HepG2 (cell line): ENCODE measurements at regions not wholly inside any gene's neighbourhood (a gene's known extent, or its start where the extent isn't known, plus 50 kb on each side); places are given as distances from the start of the nearest gene placed in this dataset.

Experiments used
- ATAC-seq: fragments of 200-7000 bp; cut with Tn5 transposase; 3 replicates; pipeline ENCODE4 v1.9.1; 2020; ENCODE audit warnings: mild to moderate bottlenecking, moderate library complexity
- BruUV-seq: library from RNA; stranded (reverse); fragments of 400-500 nt; replicated peaks from 2 replicates; lab custom pipeline; 2021; lab: Mats Ljungman, UMichigan
- CTCF ChIA-PET: fragments of 300-600 bp; formaldehyde crosslinking; extraction: SDS; loops from one replicate; lab custom pipeline; 2021; ENCODE audit warnings: low total read pairs, inconsistent platforms, low intra/inter-chr PET ratio; lab: Yijun Ruan, JAX
- POLR2A ChIA-PET: fragments of 350-600 bp; sonication (Branson Sonifier 250); formaldehyde crosslinking; loops from one replicate; lab custom pipeline; 2020; ENCODE audit warnings: antibody characterized with exemption, inconsistent platforms; lab: Yijun Ruan, JAX
- DNase-seq: peaks from one replicate; pipeline ENCODE4 v3.0.0-alpha.2; 2015; ENCODE audit warnings: low spot score
- FAIRE-seq: peaks from 3 replicates; lab custom pipeline; 2011; peaks lifted over from hg19 to GRCh38; lab: Jason Lieb, UNC
- H2AFZ ChIP-seq: one replicate; pipeline ENCODE4 v1.6.1; 2011; ENCODE audit warnings: low read length, inconsistent platforms
- H3K27ac ChIP-seq: fragments of 300-600 bp; 3 replicates; pipeline ENCODE4 v1.8.0; 2011; ENCODE audit warnings: mixed run types, mild to moderate bottlenecking, mixed read lengths, low read length, inconsistent platforms; ENCODE audit not compliant: insufficient read depth; ENCODE audit errors: extremely low read length
- H3K27me3 ChIP-seq, 2 experiments: fragments of 200-600 bp in 1 of 2; 2 replicates in 1 of 2; 3 replicates in 1 of 2; pipeline versions ENCODE4 v1.6.0 to v1.8.0; 2011; ENCODE audit warnings: low read length in 2 of 2, mild to moderate bottlenecking in 2 of 2, moderate library complexity in 2 of 2, inconsistent platforms in 1 of 2; ENCODE audit not compliant: insufficient read depth in 2 of 2, control insufficient read depth in 1 of 2
- H3K36me3 ChIP-seq, 2 experiments: fragments of 200-600 bp in 1 of 2; replicated peaks in 1 of 2; 2 replicates in 1 of 2; 3 replicates in 1 of 2; pipeline versions ENCODE4 v1.5.1 to v1.8.0; 2011; ENCODE audit warnings: low read length in 2 of 2, inconsistent platforms in 1 of 2; ENCODE audit not compliant: insufficient read depth in 2 of 2, control insufficient read depth in 1 of 2
- H3K4me1 ChIP-seq: 2 replicates; pipeline ENCODE4 v1.5.1; 2012; ENCODE audit warnings: low read length, inconsistent platforms; ENCODE audit not compliant: insufficient read depth
- H3K4me2 ChIP-seq: 2 replicates; pipeline ENCODE4 v1.6.0; 2011; ENCODE audit warnings: low read depth, low read length, inconsistent platforms
- H3K4me3 ChIP-seq, 3 experiments: fragments of 200-600 bp in 1 of 3; sonication (generic), shearing (Covaris generic) in 1 of 3; replicated peaks in 1 of 3; 2 replicates each; pipeline ENCODE4 v1.5.1; 2011 to 2016; ENCODE audit warnings: low read length in 3 of 3, inconsistent platforms in 2 of 3, low read depth in 2 of 3, mild to moderate bottlenecking in 2 of 3, control low read depth in 1 of 3, mixed read lengths in 1 of 3; ENCODE audit not compliant: insufficient read depth in 1 of 3
- H3K79me2 ChIP-seq: one replicate; pipeline ENCODE4 v1.6.1; 2011; ENCODE audit warnings: low read length, inconsistent platforms; ENCODE audit not compliant: insufficient read depth
- H3K9ac ChIP-seq: 2 replicates; pipeline ENCODE4 v1.6.0; 2011; ENCODE audit warnings: mild to moderate bottlenecking, low read depth, low read length, inconsistent platforms; ENCODE audit not compliant: insufficient read depth
- H3K9me3 ChIP-seq: 2 replicates; pipeline ENCODE4 v1.5.1; 2012; ENCODE audit warnings: mild to moderate bottlenecking, low read length
- H4K20me1 ChIP-seq: 2 replicates; pipeline ENCODE4 v1.6.0; 2011; ENCODE audit warnings: inconsistent platforms, mild to moderate bottlenecking, low read length, moderate library complexity; ENCODE audit not compliant: insufficient read depth
- CCAR2 ChIP-seq: fragments of 200-400 bp; formaldehyde crosslinking; optimal IDR thresholded peaks from 2 replicates; pipeline ENCODE3; 2018; ENCODE audit warnings: low read depth, mild to moderate bottlenecking, low read length, moderate library complexity
- CCDC6 ChIP-seq: sonication (generic); formaldehyde crosslinking; IDR thresholded peaks from 2 replicates; pipeline ENCODE4 v1.8.1; 2022; ENCODE audit warnings: mild to moderate bottlenecking, missing genetic modification reagents, moderate library complexity
- FIP1L1 ChIP-seq: fragments of 200-400 bp; formaldehyde crosslinking; IDR thresholded peaks from 2 replicates; pipeline ENCODE4 v1.6.1; 2018; ENCODE audit warnings: low read depth, mild to moderate bottlenecking, low read length, moderate library complexity, borderline replicate concordance; ENCODE audit not compliant: insufficient read depth
- HCFC1 ChIP-seq: fragments of 150-350 bp; IDR thresholded peaks from 2 replicates; pipeline ENCODE4 v1.6.1; 2014; ENCODE audit warnings: low read depth, low read length
- MIER3 ChIP-seq: IDR thresholded peaks from 2 replicates; pipeline ENCODE4 v1.6.1; 2016; ENCODE audit warnings: missing compliant biosample characterization, borderline replicate concordance
- PAF1 ChIP-seq: IDR thresholded peaks from 2 replicates; pipeline ENCODE4 v1.6.1; 2016; ENCODE audit warnings: missing genetic modification reagents, missing compliant biosample characterization
- PAWR ChIP-seq: sonication (generic); formaldehyde crosslinking; IDR thresholded peaks from 2 replicates; pipeline ENCODE4 v1.4.0; 2020; ENCODE audit warnings: missing genetic modification reagents, mild to moderate bottlenecking, borderline replicate concordance
- POLR2AphosphoS2 ChIP-seq: IDR thresholded peaks from 2 replicates; pipeline ENCODE4 v1.6.1; 2011; ENCODE audit warnings: low read depth, low read length, improper control_type of control experiment
- SPEN ChIP-seq: sonication (generic); formaldehyde crosslinking; IDR thresholded peaks from 2 replicates; pipeline ENCODE4 v1.5.1; 2020; ENCODE audit warnings: low read depth, mild to moderate bottlenecking, missing genetic modification reagents
- TBX2 ChIP-seq: sonication (generic); formaldehyde crosslinking; IDR thresholded peaks from 2 replicates; pipeline ENCODE4 v1.5.0; 2020; ENCODE audit warnings: missing genetic modification reagents, mild to moderate bottlenecking, borderline replicate concordance
- TEAD2 ChIP-seq: sonication (generic); formaldehyde crosslinking; IDR thresholded peaks from 2 replicates; pipeline ENCODE4 v1.9.0; 2021; ENCODE audit warnings: missing genetic modification reagents
- ZNF563 ChIP-seq: sonication (generic); formaldehyde crosslinking; IDR thresholded peaks from 2 replicates; pipeline ENCODE4 v1.8.0; 2022; ENCODE audit warnings: mild to moderate bottlenecking, moderate library complexity, missing genetic modification reagents
- ZNF83 ChIP-seq: sonication (generic); formaldehyde crosslinking; IDR thresholded peaks from 2 replicates; pipeline ENCODE4 v1.4.0; 2020; ENCODE audit warnings: missing genetic modification reagents, mild to moderate bottlenecking, borderline replicate concordance
- WGBS: methylation state at CpG from one replicate; pipeline ENCODE4 v1.1.6; 2017; ENCODE audit warnings: low lambda C conversion rate; 5-methylcytosine and 5-hydroxymethylcytosine counted together
- in situ Hi-C: cut with HindIII; loops from 2 replicates; pipeline ENCODE4 v1.10.0; 2017; ENCODE audit warnings: low pct_unique_long_range_greater_than_20kb; ENCODE audit not compliant: extremely low pct_ligation_motif_present
- intact Hi-C: fragments of 100-400 bp; cut with micrococcal nuclease; formaldehyde crosslinking; loops from one replicate; pipeline ENCODE4 v1.10.0; 2022; ENCODE audit not compliant: unreplicated experiment
- TF ChIP-seq, protein P1 (sequence below): sonication (generic); formaldehyde crosslinking; IDR thresholded peaks from 2 replicates; pipeline ENCODE4 v1.4.0; 2020; ENCODE audit warnings: mild to moderate bottlenecking, missing genetic modification reagents
- TF ChIP-seq, protein P2 (sequence below): IDR thresholded peaks from 2 replicates; pipeline ENCODE4 v1.6.1; 2016; ENCODE audit warnings: low read depth
- TF ChIP-seq, protein P3 (sequence below): sonication (generic); formaldehyde crosslinking; IDR thresholded peaks from 2 replicates; pipeline ENCODE4 v1.5.0; 2020; ENCODE audit warnings: mild to moderate bottlenecking, missing genetic modification reagents

DNA sequence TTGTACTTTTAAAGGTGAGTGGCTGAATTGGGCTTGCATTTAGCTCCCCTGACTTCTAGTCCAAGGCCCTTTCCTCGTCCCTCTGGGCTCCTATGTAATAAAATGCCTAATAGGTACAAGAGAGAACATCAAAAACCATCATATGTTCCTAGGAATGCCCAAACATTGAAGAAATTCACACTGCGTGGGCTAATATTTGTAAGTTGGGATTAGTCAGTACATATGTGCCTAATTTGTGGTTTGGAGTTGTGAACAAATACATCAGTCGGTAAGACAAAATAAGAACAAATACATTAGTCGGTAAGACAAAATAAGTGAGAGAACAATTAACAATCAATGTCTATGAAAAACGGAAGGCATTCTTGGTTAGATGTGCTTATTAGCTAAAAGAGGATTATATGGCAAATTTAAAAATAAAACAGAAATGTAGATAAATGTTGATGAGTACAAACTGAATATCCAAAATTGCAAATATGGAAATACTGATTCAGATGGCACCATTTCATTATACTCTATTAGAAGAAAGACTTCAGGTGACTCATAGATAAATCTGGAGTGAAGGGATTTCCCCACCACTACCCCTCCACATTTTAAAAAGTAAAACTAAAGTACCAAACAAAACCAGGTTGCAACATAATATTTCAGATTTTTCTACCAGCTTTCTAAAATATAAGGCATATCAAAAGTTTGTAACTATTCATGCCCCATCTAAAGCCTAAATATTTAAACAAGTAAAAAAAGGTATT is 325.4 kb downstream of the ZEB2 start:
- Histone ChIP-seq H3K4me2 (no peak overlapping the region), H3K9ac (no peak overlapping the region), H3K4me3 (no peak overlapping the region), H3K9me3 (no peaks in the 10 kb centered on the region), H3K27me3 (no peaks in the 10 kb centered on the region), H3K79me2 (no peaks in the 10 kb centered on the region), H3K27ac (no peak overlapping the region), H3K4me1 (peaks cover 10% of the 10 kb centered on the region), H4K20me1 (no peaks in the 10 kb centered on the region), H3K36me3 (no peaks in the 10 kb centered on the region), H2AFZ (no peak overlapping the region)
- BruUV-seq, result no TSS peak
- 90% methylated on average over 5 of the region's 5 CpGs for WGBS
- ChIA-PET POLR2A (no interaction called here), CTCF (no interaction called here)
- intact Hi-C loops, result no loop called here
- in situ Hi-C loops, result no loop called here
- no peak for DNase-seq
- no peak for ATAC-seq
- no peak for FAIRE-seq
- TF ChIP-seq CCAR2 (no peak), ZNF563 (CRISPR knock-in tag) (no peak), ZNF83 (no peak), HCFC1 (no peak), SPEN (CRISPR knock-in tag) (no peak), MIER3 (no peak), PAF1 (CRISPR knock-in tag) (no peak), CCDC6 (CRISPR knock-in tag) (no peak), POLR2AphosphoS2 (no peak), TBX2 (CRISPR knock-in tag) (no peak), TEAD2 (CRISPR knock-in tag) (no peak), FIP1L1 (no peak), PAWR (CRISPR knock-in tag) (no peak)
- TF ChIP-seq, protein P1, sequence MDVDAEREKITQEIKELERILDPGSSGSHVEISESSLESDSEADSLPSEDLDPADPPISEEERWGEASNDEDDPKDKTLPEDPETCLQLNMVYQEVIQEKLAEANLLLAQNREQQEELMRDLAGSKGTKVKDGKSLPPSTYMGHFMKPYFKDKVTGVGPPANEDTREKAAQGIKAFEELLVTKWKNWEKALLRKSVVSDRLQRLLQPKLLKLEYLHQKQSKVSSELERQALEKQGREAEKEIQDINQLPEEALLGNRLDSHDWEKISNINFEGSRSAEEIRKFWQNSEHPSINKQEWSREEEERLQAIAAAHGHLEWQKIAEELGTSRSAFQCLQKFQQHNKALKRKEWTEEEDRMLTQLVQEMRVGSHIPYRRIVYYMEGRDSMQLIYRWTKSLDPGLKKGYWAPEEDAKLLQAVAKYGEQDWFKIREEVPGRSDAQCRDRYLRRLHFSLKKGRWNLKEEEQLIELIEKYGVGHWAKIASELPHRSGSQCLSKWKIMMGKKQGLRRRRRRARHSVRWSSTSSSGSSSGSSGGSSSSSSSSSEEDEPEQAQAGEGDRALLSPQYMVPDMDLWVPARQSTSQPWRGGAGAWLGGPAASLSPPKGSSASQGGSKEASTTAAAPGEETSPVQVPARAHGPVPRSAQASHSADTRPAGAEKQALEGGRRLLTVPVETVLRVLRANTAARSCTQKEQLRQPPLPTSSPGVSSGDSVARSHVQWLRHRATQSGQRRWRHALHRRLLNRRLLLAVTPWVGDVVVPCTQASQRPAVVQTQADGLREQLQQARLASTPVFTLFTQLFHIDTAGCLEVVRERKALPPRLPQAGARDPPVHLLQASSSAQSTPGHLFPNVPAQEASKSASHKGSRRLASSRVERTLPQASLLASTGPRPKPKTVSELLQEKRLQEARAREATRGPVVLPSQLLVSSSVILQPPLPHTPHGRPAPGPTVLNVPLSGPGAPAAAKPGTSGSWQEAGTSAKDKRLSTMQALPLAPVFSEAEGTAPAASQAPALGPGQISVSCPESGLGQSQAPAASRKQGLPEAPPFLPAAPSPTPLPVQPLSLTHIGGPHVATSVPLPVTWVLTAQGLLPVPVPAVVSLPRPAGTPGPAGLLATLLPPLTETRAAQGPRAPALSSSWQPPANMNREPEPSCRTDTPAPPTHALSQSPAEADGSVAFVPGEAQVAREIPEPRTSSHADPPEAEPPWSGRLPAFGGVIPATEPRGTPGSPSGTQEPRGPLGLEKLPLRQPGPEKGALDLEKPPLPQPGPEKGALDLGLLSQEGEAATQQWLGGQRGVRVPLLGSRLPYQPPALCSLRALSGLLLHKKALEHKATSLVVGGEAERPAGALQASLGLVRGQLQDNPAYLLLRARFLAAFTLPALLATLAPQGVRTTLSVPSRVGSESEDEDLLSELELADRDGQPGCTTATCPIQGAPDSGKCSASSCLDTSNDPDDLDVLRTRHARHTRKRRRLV (CRISPR knock-in tag), result no peak
- TF ChIP-seq, protein P2, sequence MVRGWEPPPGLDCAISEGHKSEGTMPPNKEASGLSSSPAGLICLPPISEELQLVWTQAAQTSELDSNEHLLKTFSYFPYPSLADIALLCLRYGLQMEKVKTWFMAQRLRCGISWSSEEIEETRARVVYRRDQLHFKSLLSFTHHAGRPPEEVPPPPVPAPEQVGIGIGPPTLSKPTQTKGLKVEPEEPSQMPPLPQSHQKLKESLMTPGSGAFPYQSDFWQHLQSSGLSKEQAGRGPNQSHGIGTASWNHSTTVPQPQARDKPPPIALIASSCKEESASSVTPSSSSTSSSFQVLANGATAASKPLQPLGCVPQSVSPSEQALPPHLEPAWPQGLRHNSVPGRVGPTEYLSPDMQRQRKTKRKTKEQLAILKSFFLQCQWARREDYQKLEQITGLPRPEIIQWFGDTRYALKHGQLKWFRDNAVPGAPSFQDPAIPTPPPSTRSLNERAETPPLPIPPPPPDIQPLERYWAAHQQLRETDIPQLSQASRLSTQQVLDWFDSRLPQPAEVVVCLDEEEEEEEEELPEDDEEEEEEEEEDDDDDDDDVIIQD, result no peak
- TF ChIP-seq, protein P3, sequence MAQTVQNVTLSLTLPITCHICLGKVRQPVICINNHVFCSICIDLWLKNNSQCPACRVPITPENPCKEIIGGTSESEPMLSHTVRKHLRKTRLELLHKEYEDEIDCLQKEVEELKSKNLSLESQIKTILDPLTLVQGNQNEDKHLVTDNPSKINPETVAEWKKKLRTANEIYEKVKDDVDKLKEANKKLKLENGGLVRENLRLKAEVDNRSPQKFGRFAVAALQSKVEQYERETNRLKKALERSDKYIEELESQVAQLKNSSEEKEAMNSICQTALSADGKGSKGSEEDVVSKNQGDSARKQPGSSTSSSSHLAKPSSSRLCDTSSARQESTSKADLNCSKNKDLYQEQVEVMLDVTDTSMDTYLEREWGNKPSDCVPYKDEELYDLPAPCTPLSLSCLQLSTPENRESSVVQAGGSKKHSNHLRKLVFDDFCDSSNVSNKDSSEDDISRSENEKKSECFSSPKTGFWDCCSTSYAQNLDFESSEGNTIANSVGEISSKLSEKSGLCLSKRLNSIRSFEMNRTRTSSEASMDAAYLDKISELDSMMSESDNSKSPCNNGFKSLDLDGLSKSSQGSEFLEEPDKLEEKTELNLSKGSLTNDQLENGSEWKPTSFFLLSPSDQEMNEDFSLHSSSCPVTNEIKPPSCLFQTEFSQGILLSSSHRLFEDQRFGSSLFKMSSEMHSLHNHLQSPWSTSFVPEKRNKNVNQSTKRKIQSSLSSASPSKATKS (CRISPR knock-in tag), result no peak
